Fibroblast of skin of abdomen (primary cell): ENCODE measurements at regions not wholly inside any gene's neighbourhood (a gene's known extent, or its start where the extent isn't known, plus 50 kb on each side); places are given as distances from the start of the nearest gene placed in this dataset.
A peak's percentile ranks its signal among the peaks of the same experiment; 100 is the strongest.

Experiments
- DNase-seq: peaks from one replicate; pipeline ENCODE4 v3.0.0-alpha.2; 2013

DNA sequence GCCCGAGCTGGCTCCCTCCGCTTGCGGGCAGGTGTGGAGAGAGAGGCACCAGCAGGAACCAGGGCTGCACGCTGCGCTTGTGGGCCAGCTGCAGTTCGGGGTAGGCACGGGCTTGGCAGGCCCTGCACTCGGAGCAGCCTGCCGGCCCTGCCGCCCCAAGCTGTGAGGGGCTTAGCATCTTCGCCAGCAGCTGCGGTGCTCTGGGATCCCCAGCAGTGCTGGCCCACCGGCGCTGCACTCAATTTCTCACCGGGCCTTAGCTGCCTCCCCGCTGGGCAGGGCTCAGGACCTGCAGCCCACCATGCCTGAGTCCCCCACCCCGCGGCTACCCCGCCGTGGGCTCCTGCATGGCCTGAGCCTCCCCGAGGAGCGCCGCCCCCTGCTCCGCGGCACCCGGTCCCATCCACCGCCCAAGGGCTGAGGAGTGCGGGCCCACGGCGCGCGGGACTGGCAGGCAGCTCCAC, 434.4 kb upstream of the RGPD4 start:
- no peak for DNase-seq

DNA sequence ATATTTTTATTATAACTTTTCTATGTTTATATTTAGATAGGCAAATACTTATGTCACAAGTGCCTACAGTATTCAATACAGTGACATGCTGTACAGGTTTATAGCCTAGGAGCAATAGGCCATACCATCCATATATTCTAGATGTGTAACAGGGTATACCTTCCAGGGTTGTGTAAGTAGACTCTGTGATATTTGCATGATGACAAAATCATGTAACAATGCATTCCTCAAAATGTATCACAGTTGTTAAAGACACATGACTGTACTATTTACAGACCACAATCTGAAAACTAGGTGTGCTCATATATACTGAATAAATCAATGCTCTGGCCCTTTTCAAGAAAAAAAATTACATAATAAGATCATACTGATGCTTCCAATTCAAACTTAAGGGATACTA, 433.2 kb upstream of the RGPD4 start:
- peak; percentile 44 for DNase-seq

DNA sequence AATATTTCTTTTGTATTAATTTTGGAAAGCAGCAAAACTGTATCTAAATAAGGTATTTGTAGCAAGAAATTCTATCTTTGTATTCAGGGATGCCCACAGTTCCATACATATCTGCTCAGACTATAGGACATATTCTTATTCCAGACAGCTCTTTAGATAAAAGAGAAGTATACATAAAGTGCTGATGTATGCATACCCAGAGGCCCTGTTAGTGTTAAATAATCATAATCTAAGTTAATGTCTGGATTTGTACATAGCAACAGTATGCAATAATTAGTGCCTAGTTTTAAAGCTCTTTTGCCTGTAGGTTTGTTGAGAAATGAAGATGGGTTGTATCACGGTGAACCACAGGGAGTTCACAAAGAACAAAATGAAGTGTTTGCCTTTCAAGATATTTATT, 428.0 kb upstream of the RGPD4 start:
- DNase-seq = no peak

DNA sequence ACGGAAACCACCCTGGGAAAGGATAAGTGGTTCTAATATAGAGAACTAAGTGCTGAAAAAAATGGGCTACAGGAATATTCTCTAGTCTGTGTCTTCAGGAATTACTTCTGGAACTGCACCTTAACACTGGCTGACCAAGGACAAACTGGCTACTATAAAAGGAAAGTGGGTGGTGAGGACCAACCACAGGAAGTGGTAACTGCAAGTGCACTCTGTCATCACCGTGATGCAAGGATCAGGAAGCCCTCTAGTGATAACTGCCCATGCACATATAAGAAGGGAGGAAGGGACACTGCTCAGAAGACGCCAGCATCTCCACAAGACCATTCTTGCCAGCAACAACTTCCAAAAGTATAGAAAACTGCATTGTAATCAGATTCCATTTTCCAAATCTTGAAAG, 424.4 kb upstream of the RGPD4 start:
- DNase-seq = no peak

DNA sequence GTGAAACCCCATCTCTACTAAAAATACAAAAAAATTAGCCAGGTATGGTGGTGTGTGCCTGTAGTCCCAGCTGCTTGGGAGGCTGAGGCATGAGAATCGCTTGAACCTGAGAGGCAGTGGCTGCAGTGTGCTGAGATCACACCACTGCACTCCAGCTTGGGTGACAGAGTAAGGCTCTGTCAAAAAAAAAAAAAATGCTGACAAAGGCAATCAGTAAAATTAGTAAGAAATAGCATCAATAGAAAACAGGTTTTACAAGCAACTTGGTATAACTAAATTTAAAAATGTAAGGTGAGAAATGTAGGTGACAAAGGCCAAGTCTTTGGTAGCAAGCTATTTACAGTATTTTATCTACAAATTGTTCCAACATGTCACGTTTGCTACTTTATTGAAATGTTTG, 421.4 kb upstream of the RGPD4 start:
- no peak for DNase-seq

DNA sequence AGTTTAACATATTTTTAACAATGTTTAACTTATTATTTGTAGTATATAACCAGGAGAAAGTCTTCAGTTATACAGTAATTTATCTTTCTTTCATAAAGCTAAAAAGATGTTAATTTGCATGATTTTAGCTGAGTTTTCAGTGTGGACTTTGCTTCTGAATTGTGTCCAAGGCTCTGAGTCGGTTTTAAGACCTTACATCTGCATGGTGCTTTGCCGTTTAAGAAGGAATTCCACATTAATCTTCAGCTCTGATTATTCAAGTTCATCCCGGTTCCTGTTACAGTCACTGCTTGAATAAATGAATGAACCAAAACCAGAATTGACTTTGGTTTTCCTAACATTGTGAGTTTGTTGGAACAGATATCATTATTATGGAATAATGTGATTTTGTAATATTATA, 419.7 kb upstream of the RGPD4 start:
- DNase-seq = no peak

DNA sequence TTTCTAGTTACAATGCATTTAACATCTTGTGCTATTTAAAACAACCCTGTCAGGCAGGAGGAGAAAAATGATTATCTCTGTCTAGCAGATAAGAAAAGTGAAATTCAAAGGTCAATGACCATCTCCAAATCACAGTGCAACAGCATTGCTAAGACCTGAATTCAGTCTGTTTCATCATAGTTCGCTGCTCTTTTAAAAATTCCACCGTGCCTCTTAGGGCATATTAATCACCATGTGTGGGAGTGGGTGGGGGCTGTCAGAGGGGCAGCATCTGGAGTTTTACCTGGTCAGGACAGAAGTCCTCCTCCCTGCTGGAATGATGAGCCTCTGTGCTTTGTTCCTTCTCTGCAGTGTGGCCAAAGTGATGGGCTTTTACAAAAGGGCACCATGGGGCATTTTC, 418.7 kb upstream of the RGPD4 start:
- DNase-seq = no peak

DNA sequence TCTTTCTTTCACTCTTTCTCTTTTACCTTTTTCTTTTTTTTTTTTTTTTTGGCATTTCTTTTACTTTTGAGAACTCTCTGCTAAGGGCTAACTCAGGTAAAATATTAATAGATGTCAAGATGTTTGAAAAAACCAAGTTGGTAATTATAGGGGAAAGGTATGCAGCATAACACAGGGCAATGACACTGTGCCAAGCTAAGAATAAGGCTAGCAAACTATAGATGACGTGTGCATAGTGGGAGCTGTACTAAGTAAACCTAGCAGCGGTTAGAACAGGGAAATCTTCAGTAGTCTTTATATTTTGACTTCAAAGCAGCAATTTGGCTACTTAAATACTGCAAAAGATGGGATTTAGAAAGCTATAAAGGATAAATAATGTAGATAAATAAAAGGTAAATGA, 415.4 kb upstream of the RGPD4 start:
- no peak for DNase-seq

DNA sequence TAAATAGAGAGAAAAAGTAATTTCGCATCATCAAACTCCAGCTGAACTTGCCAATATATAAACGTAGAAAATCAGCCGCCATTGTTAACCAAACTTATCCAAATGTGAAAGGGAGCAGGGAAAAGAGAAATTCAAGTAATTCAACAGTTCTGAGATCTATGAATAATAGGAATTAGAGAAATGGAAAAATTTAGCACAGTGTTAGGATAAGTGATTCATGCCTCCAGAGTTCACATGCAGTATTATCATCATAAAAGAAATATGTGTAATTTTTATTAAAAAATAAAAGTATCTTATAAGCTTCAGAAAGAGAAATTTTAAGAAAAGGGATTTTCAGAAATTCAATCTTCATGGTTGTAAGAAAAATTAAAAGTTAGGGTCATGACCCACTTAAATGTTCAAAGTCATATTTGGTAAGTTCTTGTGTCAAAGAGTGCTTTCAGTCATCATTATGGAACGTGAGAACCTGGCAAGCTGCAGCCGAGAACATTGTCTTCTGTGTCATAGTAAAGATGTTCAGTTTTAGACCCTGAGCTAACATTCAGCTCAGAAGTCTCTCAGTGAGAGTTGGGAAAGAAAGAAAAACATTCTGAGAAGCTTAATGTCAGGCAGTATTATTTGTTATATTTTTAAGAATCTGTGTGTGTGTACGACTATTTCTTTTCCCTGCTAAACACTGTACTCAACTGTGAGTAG, 414.3 kb upstream of the RGPD4 start:
- DNase-seq = peak; percentile 56

DNA sequence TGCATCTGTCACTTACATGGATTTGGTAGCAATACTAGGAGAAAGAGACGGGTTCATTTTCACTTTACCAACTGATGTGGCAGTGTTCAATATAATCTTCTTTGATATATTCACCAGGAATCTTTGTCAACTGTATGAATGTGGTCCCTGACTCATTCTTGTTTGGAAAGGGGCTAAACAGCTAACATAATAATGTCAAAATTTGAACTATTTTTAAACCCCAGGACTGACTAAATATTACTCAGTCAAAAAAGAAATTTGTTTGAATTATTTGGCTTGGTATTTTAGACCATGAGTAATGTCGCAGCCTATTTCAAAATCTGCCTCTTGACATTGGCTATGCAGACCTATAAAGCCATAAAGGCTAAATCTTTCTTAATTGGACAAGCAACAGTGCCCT, 413.7 kb upstream of the RGPD4 start:
- peak; percentile 75 for DNase-seq

DNA sequence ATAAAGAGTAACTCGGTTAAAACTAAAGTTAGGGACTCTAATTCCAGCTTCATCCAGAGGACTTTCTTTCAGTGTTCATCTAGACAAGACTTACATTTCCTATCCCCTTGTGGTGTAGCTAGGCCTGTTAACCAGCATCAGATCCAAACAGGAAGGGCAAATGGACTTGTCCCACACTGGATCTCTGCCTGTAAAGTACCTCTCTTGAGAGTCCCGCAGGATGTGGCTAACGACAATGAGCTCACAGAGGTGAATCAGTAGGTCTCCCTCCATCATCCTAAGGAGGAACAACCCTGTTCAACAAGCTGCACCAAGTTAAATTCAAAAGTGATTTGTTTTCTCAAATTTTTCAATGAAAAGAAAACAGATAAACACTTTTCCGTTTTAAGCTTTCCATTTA, 412.3 kb upstream of the RGPD4 start:
- no peak for DNase-seq

DNA sequence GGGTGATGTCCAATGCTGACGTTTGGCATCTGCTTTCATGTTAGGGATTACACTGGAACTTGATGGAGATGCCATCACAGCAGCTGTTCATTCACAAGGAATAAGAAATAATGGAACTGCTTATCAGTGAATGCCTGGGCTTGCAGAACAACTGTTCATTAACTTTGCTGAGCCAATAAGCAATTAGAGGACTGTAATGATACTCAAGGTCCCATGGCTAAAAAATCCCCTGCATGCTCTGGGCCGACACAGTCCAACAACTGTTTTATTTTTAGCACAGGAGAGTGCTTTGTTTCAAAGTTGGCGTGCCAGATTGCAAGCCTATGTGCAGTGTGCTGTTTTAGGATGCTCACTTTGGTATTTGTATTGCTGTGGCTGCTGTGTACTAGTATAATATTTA, 408.0 kb upstream of the RGPD4 start:
- DNase-seq = no peak

DNA sequence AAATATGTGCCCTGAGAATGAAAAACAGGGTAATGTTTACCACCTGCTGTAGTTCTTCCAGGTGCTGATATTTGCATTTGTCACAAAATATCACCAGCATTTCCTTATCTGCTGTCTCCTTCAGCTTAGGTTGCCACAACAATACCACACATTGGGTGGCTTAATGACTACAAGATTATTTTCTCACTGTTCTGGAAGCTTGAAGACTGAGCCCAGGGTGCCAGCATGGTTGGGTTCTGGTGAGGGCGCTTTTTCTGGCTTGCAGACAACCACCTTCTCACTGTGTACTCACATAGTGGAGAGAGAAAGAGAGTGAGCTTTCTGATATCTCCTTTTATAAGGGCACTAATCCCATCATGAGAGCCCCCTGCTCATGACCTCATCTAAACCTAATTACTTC, 407.5 kb upstream of the RGPD4 start:
- no peak for DNase-seq

DNA sequence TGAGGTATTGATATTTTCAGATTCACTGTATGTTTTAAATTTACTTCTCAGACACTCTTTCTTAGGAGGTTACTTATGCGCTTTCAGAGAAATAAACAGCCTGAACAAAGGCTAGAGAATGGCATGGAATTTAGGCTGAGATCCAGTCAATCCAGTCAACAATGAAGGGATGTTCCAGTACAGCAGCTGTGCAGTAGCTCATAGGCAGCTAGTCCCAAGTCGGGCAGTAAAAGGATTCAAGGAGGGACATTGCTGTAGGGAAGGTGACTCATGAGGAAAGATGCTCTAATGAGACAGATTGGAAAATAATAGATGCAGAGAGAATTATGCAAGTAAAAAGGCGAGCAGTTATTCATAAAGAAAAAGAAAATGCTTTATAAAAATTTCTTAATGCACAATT, 397.9 kb upstream of the RGPD4 start:
- no peak for DNase-seq

DNA sequence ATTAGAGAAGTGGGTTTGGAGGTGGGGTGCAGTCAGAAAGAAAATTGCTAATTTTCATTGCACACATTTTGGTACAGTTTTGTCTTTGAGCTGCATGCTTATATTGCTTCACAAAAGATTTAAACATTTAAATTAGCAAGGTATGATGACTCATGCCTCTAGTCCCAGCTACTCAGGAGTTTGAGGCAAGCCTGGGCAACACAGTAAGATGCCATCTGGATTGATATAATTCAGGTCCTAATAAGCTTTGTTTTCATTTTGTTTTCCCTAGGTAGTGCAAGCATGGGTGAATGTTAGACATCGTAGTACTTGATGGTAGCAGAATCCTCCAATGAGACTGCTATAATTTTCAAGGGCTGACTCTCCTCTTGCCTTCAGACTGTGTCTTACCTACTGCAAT, 396.7 kb upstream of the RGPD4 start:
- no peak for DNase-seq

DNA sequence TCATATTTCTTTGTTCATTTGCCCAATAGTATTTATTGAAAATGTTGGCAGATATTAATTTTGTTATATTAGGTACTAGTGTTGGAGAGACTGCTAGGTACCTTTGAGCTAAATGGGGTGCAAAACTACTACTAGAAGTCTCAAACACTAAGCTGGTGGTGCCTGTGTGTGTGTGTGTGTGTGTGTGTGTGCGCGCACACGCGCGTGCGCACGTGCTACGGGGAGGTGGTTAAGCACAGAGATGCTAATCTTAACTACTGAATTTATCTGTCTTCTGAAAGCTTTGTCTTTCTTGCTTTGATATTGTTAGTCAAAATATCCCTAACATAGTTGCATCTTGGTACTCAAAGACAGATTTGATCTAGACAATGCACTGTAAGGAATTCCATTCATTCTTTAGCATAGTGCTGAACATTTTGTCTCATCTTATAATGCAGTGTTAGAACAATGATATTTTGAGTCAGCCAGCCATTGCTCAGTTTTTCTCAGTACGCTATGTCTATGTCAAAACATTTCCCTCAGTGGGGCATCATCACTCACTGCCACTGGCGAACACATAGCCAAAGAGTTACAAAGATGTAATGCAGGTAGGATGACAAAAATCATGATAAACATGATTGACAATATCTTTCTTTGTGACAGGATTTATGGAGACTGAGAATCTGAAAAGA, 396.0 kb upstream of the RGPD4 start:
- DNase-seq = peak; percentile 1

DNA sequence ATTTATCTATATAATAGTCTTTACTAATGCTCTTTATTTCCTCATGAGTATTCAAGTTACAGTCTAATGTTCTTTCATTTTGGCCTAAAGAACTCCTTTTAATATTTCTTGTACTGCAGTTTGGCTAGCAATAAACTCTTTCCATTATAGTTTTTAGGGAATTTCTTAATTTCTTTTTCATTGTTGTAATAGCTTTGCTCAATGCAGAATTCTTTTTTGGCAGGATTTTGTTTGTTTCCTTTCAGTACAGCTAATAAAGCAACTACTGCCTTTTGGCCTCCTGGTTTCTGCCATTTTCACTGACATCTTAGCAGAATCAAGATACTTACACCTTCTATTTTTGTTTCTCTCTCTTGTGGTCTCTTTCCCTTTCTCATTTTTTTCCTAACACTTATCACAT, 390.4 kb upstream of the RGPD4 start:
- no peak for DNase-seq

DNA sequence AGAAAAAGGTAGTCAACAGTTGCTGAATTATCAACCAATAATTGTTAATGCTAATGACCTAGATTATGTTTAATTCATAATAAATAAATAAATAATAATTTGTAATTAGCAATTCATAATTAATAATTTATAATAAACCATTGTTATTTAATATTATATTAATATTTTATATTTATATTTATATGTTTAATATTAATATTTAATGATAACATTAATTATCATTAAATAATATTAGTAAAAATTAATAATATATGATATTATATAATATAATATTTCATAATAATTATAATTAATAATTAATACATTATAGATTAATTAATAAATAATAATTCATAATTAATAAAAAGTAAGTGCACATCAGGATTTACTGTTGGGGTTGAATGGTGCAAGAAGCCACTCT, 389.4 kb upstream of the RGPD4 start:
- DNase-seq = no peak

DNA sequence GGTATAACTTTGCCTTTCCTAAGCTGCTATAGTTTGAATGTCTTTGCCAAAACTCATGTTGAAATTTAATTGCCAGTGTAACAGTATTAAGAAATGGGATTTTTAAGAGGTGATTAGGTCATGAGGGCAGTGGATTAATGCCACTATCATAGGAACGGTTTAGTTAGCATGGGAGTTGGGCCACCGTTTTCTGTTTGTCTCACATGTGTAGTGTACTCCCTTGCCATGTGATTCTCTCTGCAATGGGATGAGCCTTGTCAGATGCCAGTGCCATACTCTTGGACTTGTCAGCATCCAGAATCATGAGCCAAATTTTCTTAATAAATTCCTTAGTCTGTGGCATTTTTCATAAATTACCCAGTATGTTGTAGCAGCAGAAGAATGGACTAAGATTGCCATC, 388.9 kb upstream of the RGPD4 start:
- DNase-seq = no peak

DNA sequence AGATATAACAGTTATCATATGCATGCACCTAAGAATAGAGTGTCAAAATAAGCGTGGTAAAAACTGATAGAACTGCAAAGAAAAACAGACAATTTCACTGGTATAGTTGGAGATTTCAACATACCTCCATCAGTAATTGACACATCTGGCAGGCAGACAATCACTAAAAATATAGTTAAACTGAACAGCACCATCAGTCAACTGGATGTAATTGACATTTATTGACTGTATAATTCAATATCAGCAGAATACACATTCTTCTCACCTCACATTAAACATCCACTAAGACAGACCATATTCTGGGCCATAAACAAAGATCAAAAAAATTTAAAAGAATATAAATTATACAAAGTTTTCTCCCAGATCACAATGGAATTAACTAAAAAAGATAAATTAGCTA, 378.5 kb upstream of the RGPD4 start:
- no peak for DNase-seq

DNA sequence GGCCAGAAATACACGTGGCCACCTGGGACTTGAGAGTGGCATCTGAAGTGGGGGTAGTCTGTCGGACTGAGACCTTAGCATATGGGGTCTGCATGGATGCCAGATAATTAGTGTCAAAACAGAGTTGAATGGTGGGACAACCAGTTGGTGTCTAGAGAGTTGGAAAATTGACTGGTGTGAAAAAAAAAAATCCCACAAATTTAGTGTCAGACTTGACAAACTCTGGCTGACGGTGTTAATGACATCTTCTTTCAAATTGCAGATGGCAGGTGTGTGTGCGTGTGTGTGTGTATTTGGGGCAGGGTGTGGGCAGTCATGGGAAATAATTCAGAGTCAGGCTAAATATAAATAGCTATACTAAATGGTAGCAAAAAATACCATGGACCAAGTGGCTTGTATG, 365.4 kb upstream of the RGPD4 start:
- no peak for DNase-seq

DNA sequence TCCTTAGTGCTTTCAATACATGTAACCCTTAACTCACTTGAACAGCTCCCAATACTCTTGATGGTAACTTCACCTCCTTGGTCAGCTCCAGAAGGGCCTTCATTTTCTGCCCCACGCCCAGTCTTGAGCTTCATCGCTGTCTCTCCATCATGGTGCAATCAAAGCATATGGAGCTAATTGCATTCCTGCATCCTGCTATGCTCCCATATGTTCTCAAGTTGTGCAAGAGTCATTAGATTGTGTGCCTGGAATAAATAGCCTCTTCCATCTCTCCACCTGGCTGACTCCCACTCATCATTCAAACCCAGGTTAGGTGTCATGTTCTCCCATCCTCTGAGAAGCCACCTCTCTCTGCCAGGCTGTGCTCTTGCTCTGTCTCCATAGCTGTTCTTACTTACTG, 364.5 kb upstream of the RGPD4 start:
- DNase-seq = peak; percentile 2

DNA sequence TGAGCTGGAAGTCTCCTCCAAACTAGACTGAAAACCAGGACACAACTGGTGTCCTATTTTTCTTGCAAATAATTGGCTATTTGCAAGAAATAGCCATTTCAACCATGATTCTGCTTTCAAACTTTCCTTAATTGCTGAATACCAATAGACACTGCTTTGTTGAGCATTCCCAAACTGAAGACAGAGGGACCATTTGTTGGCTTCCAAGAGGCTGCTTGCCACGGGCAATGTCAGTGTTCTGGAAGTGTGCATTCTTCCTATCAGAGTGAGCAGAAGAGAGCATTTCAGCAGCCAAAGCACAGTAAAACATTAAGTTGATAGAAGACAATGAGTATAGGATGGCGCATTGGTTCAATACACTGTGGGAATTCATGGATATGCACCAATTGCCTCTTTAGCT, 360.5 kb upstream of the RGPD4 start:
- no peak for DNase-seq

DNA sequence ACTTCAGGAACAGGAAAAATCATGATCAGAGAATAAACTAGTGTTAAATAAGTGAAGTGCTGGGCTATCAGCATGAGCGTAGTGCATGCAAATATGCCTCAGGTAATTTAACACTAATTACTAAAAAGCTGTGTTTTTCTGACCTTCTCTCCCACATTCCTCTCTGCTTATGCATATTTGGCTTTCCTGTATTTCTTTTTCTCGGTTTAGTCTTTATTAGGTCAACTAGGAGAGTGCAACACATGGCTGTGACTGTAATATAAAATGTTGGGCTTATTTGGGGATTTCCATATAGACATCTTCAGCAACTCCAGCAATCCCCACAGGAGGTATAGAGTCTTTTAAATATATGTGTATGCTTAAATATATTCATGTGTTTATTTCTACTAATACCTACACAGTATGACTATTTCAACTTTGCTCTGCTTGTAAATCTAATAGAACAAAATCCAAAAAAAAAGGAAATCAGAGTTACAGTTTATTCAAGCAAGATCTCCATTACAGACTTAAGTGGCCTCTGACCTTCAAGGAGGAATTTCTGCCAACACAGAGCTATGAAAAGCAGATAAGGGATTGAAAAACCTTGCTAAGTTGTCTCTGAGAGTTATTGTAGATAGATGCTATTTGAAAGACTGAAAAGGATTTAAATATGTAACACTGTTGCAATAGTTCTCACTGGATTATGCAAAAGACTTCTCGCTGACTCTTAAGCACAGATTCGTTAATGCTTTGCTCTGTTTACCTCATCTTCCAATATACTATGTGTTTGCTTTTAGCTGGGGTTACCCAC, 359.5 kb upstream of the RGPD4 start:
- DNase-seq = no peak
